Endothelial cell of umbilical vein (primary cell): ENCODE measurements at regions not wholly inside any gene's neighbourhood (a gene's known extent, or its start where the extent isn't known, plus 50 kb on each side); places are given as distances from the start of the nearest gene placed in this dataset.

Experiments
- CTCF ChIP-seq, 2 donors: IDR thresholded peaks; 1 replicate in 1 of 2; 2 replicates in 1 of 2; pipeline ENCODE4 v1.5.1; 2011; ENCODE audit warnings: low read length in 2 of 2, mild to moderate bottlenecking in 2 of 2, moderate library complexity in 2 of 2, control low read depth in 1 of 2, inconsistent platforms in 1 of 2, low read depth in 1 of 2; ENCODE audit not compliant: insufficient read depth in 1 of 2; ENCODE audit errors: extremely low read depth in 1 of 2
- EZH2 ChIP-seq: IDR thresholded peaks from 2 replicates; pipeline ENCODE4 v1.6.1; 2012; ENCODE audit warnings: borderline replicate concordance, low read depth, mild to moderate bottlenecking, moderate library complexity, low read length, inconsistent platforms; ENCODE audit not compliant: severe bottlenecking
- FOS ChIP-seq: IDR thresholded peaks from 2 replicates; pipeline ENCODE4 v1.6.1; 2011; ENCODE audit warnings: mild to moderate bottlenecking, low read length, moderate library complexity, borderline replicate concordance; ENCODE audit not compliant: insufficient read depth
- GATA2 ChIP-seq: IDR thresholded peaks from 2 replicates; pipeline ENCODE4 v1.7.0; 2011; ENCODE audit warnings: low read depth, mild to moderate bottlenecking, moderate library complexity, mixed read lengths, low read length; ENCODE audit not compliant: insufficient read length, insufficient read depth
- MYC ChIP-seq: IDR thresholded peaks from one replicate; pipeline ENCODE4 v1.6.1; 2011; ENCODE audit warnings: mild to moderate bottlenecking, low read depth, low read length
- POLR2A ChIP-seq: IDR thresholded peaks from 2 replicates; pipeline ENCODE4 v1.6.1; 2012; ENCODE audit warnings: low read depth, mild to moderate bottlenecking, control low read depth, low read length
- TF ChIP-seq, protein P1 (sequence below): IDR thresholded peaks from 2 replicates; pipeline ENCODE4 v1.6.1; 2011; ENCODE audit not compliant: insufficient read depth, insufficient read length

GRCh38 chr1:229111703-229112319 lies 159.1 kb upstream of the RAB4A start:
- TF ChIP-seq, protein P1, sequence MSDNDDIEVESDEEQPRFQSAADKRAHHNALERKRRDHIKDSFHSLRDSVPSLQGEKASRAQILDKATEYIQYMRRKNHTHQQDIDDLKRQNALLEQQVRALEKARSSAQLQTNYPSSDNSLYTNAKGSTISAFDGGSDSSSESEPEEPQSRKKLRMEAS: no peak
- TF ChIP-seq CTCF (IDR thresholded peaks at IDR 0.05; ENCODE audit: extremely low read depth in 1 of 2, insufficient read depth in 1 of 2, low read depth in 1 of 2, low read length in 2 of 2): no peak
- TF ChIP-seq POLR2A: no peak
- no peak for TF ChIP-seq GATA2
- no peak for TF ChIP-seq MYC
- TF ChIP-seq FOS: no peak
- TF ChIP-seq EZH2: no peak
